PC-3 (cell line): ENCODE measurements at regions not wholly inside any gene's neighbourhood (a gene's known extent, or its start where the extent isn't known, plus 50 kb on each side); places are given as distances from the start of the nearest gene placed in this dataset.

Source experiments
- ATAC-seq: fragments of 200-7000 bp; cut with Tn5 transposase; 2 replicates; pipeline ENCODE4 v1.9.1; 2020; ENCODE audit warnings: mild to moderate bottlenecking, moderate library complexity
- BruUV-seq: library from RNA; stranded (reverse); fragments of 400-500 nt; replicated peaks from 2 replicates; lab custom pipeline; 2021; lab: Mats Ljungman, UMichigan
- CTCF ChIA-PET: fragments of 300-600 bp; sonication (Branson Sonifier 250); formaldehyde crosslinking; loops from one replicate; lab custom pipeline; 2022; ENCODE audit warnings: antibody characterized with exemption; lab: Charles Lee
- POLR2A ChIA-PET: fragments of 300-600 bp; sonication (Branson Sonifier 250); formaldehyde crosslinking; loops from one replicate; lab custom pipeline; 2022; ENCODE audit warnings: antibody characterized with exemption; ENCODE audit not compliant: unreplicated experiment; lab: Charles Lee
- DNase-seq: peaks from one replicate; pipeline ENCODE4 v3.0.0-alpha.2; 2015
- H2AFZ ChIP-seq: fragments of 300-600 bp; sonication (generic); 2 replicates; pipeline ENCODE4 v1.6.0; 2016; ENCODE audit warnings: antibody characterized with exemption, low read length
- H3F3A ChIP-seq: fragments of 300-600 bp; sonication (generic); one replicate; pipeline ENCODE4 v1.6.0; 2017; ENCODE audit warnings: antibody characterized with exemption, low read length, control low read depth, mild to moderate bottlenecking; ENCODE audit not compliant: unreplicated experiment
- H3K27ac ChIP-seq: fragments of 300-600 bp; sonication (generic); 2 replicates; pipeline ENCODE4 v1.5.1; 2016; ENCODE audit warnings: mild to moderate bottlenecking, low read length
- H3K27me3 ChIP-seq: fragments of 300-600 bp; sonication (generic); 2 replicates; pipeline ENCODE4 v1.6.1; 2016; ENCODE audit warnings: low read length, mixed read lengths
- H3K36me3 ChIP-seq: fragments of 300-600 bp; sonication (generic); 2 replicates; pipeline ENCODE4 v1.6.1; 2016; ENCODE audit warnings: low read depth, mixed run types, low read length, mixed read lengths
- H3K4me1 ChIP-seq: fragments of 300-600 bp; sonication (generic); 2 replicates; pipeline ENCODE4 v1.5.1; 2016; ENCODE audit warnings: low read length; ENCODE audit not compliant: insufficient read depth
- H3K4me2 ChIP-seq: fragments of 300-600 bp; sonication (generic); 2 replicates; pipeline ENCODE4 v1.6.0; 2016; ENCODE audit warnings: low read length
- H3K4me3 ChIP-seq: fragments of 300-600 bp; sonication (generic); 2 replicates; pipeline ENCODE4 v1.5.1; 2016; ENCODE audit warnings: mild to moderate bottlenecking, low read length, mixed read lengths
- H3K79me2 ChIP-seq: fragments of 300-600 bp; sonication (generic); 2 replicates; pipeline ENCODE4 v1.6.1; 2017; ENCODE audit warnings: low read length, mixed read lengths
- H3K9ac ChIP-seq: fragments of 300-600 bp; sonication (generic); 2 replicates; pipeline ENCODE4 v1.6.0; 2016; ENCODE audit warnings: mild to moderate bottlenecking, low read length
- H3K9me2 ChIP-seq: fragments of 300-600 bp; sonication (generic); replicated peaks from 2 replicates; pipeline ENCODE4 v1.6.1; 2016; ENCODE audit warnings: mixed run types, low read length, mixed read lengths
- H3K9me3 ChIP-seq: fragments of 300-600 bp; sonication (generic); 2 replicates; pipeline ENCODE4 v1.6.1; 2016; ENCODE audit warnings: low read length, mixed read lengths
- H4K20me1 ChIP-seq: fragments of 300-600 bp; sonication (generic); 2 replicates; pipeline ENCODE4 v1.6.1; 2016; ENCODE audit warnings: low read length, mixed read lengths
- CTCF ChIP-seq: fragments of 300-600 bp; sonication (generic); conservative IDR thresholded peaks from 2 replicates; pipeline ENCODE4 v1.5.1; 2017; ENCODE audit warnings: antibody characterized with exemption, low read depth, mild to moderate bottlenecking, low read length
- EZH2 ChIP-seq: fragments of 300-600 bp; sonication (generic); IDR thresholded peaks from one replicate; pipeline ENCODE4 v1.6.1; 2017; ENCODE audit warnings: antibody characterized with exemption, mild to moderate bottlenecking, low read length; ENCODE audit not compliant: unreplicated experiment
- EZH2phosphoT487 ChIP-seq: fragments of 300-600 bp; sonication (generic); IDR thresholded peaks from 2 replicates; pipeline ENCODE4 v1.6.1; 2018; ENCODE audit warnings: mild to moderate bottlenecking, antibody characterized with exemption, low read length, borderline replicate concordance
- intact Hi-C: fragments of 100-400 bp; cut with micrococcal nuclease; formaldehyde crosslinking; loops from 2 replicates; pipeline ENCODE4 v1.9.0; 2023

GRCh38 chr1:190858140-190858539 is 380.5 kb upstream of the BRINP3 start:
- Histone ChIP-seq H2AFZ (no peak overlapping the region), H3K9ac (no peak overlapping the region), H3K4me1 (no peaks in the 10 kb centered on the region), H3K27ac (no peak overlapping the region), H3K36me3 (no peaks in the 10 kb centered on the region), H3K79me2 (no peaks in the 10 kb centered on the region), H3K9me2 (no peaks in the 10 kb centered on the region), H3K27me3 (peaks cover 13% of the 10 kb centered on the region), H3K9me3 (no peaks in the 10 kb centered on the region), H3K4me3 (no peak overlapping the region), H4K20me1 (no peaks in the 10 kb centered on the region), H3K4me2 (no peak overlapping the region), H3F3A (no peaks in the 10 kb centered on the region)
- CTCF ChIA-PET, result no interaction called here
- DNase-seq (no peak), ATAC-seq (no peak)
- TF ChIP-seq EZH2phosphoT487 (no peak), CTCF (no peak), EZH2 (no peak)
- POLR2A ChIA-PET, result no interaction called here
- no TSS peak for BruUV-seq
- intact Hi-C loops, result no loop called here

- ChIA-PET CTCF (interaction anchor here (0.6 kb wide), 2 partner anchors 11 to 185 kb away, joined by 3 to 5 read pairs; no protein-coding TSS in a partner anchor), POLR2A (no interaction called here)
- DNase-seq, result no peak
- peaks cover 22% of the 10 kb centered on the region for H3K27me3 ChIP-seq
- intact Hi-C loops, result no loop called here
- H3K36me3 ChIP-seq, result no peaks in the 10 kb centered on the region
- no peak overlapping the region for H3K4me2 ChIP-seq
- H3K79me2 ChIP-seq, result no peaks in the 10 kb centered on the region
- no peak overlapping the region for H3K9ac ChIP-seq
- H4K20me1 ChIP-seq, result no peaks in the 10 kb centered on the region
- TF ChIP-seq EZH2phosphoT487 (no peak), CTCF (no peak), EZH2 (no peak)
- H3K4me1 ChIP-seq, result no peaks in the 10 kb centered on the region
- H3K27ac ChIP-seq, result no peak overlapping the region
- no TSS peak for BruUV-seq
- no peaks in the 10 kb centered on the region for H3K9me2 ChIP-seq
- no peaks in the 10 kb centered on the region for H3K9me3 ChIP-seq
- H3K4me3 ChIP-seq, result no peak overlapping the region
- no peaks in the 10 kb centered on the region for H3F3A ChIP-seq
- H2AFZ ChIP-seq, result no peak overlapping the region
- no peak for ATAC-seq
Measured at GRCh38 chr1:190864013-190864641, 386.5 kb upstream of the BRINP3 start.

GRCh38 chr1:190880352-190880751 is 402.7 kb upstream of the BRINP3 start:
- Histone ChIP-seq H3K4me3 (no peak overlapping the region), H3K4me1 (no peaks in the 10 kb centered on the region), H3K79me2 (no peaks in the 10 kb centered on the region), H3F3A (no peaks in the 10 kb centered on the region), H3K27me3 (peaks cover 34% of the 10 kb centered on the region), H3K36me3 (no peaks in the 10 kb centered on the region), H3K9ac (no peak overlapping the region), H3K9me3 (no peaks in the 10 kb centered on the region), H3K4me2 (no peak overlapping the region), H4K20me1 (no peaks in the 10 kb centered on the region), H3K9me2 (no peaks in the 10 kb centered on the region), H3K27ac (no peak overlapping the region), H2AFZ (no peak overlapping the region)
- TF ChIP-seq CTCF (no peak), EZH2 (no peak), EZH2phosphoT487 (no peak)
- intact Hi-C loops, result no loop called here
- CTCF ChIA-PET, result no interaction called here
- POLR2A ChIA-PET, result no interaction called here
- no TSS peak for BruUV-seq
- DNase-seq (no peak), ATAC-seq (no peak)
